HG02981 (cell line): ENCODE measurements at regions not wholly inside any gene's neighbourhood (a gene's known extent, or its start where the extent isn't known, plus 50 kb on each side); places are given as distances from the start of the nearest gene placed in this dataset.

Experiments
- ATAC-seq: cut with Tn5 transposase; IDR thresholded peaks from one replicate; pipeline ENCODE4 v1.9.1; 2021; ENCODE audit warnings: mild to moderate bottlenecking, moderate library complexity; ENCODE audit not compliant: unreplicated experiment

DNA sequence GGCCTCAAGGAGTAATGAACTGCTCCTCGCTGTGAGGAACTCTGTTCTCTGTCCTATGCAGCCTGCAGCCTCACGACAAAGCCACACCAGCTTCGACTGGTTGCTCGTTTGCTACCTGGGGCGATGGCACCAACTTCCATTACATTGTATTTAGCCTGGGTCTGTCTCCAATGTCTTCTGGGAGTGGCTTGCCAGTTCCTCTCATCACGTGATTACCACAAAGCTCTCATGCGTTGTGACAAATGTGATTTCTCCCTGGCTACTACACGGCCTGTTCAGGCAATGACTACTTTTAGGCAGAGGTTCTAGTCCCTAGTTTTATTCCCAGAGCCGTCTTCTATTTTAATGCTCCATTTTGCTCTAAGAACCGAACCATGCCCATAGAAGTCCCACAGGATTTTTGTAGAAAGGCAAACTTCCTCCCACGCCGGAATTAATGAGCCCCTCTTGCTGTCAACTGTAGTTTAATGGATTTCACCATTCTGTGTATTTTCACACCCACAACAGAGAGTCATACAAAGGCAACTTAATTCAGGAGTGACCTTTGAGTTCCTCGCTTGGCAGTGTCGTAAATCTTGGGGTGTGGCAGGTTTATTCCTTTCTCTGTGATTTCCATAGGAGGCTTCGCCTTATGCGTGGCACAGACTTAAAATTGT is 351.9 kb downstream of the EFNB2 start:
- no peak for ATAC-seq

DNA sequence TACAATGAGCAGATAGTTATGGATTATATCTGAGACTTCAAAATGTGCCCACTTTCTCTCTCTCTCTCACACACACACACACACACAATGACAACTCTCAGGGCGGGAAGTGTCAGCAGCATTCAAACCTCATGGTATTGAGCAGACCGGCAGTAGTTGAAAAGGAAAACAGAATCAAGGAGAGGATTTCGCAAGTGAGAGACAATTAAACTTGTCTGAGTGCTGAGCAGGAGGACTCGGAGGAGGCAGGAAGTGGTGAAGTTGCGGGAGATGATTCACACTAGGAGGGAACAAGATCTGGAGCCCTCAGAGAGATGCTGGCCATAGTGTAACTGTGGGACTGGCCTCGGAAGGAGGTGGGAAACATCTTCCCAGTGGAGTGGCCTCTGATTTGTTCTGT is 353.1 kb downstream of the EFNB2 start:
- ATAC-seq = no peak

DNA sequence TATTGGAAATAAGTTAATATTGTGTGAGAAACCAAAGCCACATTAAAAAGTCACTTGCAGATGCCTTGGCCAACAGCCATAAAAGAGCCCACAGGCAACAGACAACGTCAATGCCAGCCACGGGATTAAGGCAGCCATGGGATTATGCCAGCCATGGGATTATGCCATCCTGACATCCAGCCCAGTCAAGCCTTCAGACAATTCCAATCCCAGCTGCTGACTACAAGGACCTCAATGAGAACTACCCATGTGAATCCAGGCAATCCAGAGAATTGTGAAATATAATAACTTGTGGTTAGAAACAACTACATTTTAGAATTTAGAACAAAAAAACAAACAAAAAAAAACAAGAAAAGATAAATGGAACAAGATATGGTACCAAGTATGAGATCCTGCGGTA is 356.6 kb downstream of the EFNB2 start:
- no peak for ATAC-seq

DNA sequence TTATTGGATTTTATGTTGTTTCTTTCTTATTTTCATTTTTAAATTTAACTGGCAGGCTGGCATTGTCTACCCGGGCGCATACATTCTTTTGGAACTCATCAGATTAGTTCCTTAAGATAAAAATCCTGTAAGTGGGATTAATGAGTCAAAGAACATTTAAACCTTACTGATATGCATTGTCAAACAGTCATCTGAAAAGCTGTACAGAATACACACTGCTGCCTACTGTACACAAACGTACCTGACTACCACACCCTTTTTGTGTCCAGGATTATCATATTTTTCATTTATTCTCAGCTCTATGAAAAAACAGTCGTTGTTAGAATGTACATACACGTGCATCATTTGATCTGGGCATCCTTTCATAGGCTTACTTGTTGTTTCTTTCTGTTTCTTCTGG is 358.3 kb downstream of the EFNB2 start:
- ATAC-seq = no peak

DNA sequence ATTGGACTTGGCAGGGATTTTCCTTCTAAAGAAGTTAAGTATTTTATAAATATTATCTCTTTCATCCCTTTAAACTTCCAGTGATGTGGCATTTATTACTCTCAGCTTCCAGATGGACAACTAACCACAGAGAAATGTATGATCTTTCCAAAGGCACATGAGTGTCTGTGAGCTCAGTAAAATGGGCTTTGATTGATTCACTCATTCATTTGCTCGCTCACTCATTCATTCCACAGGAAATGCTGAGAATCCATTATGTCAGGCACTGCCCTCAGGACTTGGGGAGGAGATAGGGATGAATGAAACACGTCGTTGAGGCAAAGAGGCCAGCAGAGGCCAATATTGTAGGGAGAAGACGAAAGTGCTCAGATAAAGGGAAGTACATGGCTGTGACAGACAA is 359.3 kb downstream of the EFNB2 start:
- ATAC-seq = no peak

DNA sequence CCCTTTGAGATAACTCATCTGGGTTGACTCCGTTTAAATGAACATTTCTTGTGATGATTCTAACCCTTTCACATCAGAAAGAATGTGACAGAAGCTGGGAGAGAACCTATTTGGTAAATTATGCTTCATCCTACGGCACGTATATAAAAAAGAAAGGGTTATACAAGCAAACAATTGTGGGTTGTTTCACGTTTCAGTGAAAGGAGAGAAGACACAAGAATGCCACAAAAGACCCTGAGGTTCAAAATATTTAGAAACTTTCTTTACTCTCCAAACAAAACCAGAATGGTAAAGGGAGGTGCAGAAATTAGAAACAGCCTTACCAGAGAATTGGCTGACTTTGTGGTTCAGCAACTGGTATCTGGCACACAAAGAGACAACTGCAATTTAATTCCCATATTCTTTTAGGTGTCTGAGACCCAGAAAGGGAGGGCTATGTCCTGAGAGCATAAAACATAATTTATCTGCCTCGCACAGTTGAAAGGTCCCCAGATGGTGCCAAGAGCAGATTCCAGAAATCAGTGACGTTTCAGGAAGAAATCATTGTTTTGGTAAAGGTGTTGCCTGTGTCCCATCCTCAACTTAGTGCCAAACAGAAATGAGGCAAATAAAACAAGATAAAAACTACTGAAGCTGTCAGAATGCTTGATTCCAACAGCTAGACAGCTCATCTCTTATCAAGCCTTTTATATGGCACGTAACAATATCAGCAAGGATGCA is 361.4 kb downstream of the EFNB2 start:
- no peak for ATAC-seq

- no peak for ATAC-seq
These were observed 362.1 kb downstream of the EFNB2 start for GRCh38 chr13:106173346-106173745.

- ATAC-seq = no peak
These were observed 363.1 kb downstream of the EFNB2 start for GRCh38 chr13:106172176-106172905.

GRCh38 chr13:106163426-106163825 is 372.0 kb downstream of the EFNB2 start:
- no peak for ATAC-seq

GRCh38 chr13:106161146-106161545 is 374.3 kb downstream of the EFNB2 start:
- no peak for ATAC-seq

DNA sequence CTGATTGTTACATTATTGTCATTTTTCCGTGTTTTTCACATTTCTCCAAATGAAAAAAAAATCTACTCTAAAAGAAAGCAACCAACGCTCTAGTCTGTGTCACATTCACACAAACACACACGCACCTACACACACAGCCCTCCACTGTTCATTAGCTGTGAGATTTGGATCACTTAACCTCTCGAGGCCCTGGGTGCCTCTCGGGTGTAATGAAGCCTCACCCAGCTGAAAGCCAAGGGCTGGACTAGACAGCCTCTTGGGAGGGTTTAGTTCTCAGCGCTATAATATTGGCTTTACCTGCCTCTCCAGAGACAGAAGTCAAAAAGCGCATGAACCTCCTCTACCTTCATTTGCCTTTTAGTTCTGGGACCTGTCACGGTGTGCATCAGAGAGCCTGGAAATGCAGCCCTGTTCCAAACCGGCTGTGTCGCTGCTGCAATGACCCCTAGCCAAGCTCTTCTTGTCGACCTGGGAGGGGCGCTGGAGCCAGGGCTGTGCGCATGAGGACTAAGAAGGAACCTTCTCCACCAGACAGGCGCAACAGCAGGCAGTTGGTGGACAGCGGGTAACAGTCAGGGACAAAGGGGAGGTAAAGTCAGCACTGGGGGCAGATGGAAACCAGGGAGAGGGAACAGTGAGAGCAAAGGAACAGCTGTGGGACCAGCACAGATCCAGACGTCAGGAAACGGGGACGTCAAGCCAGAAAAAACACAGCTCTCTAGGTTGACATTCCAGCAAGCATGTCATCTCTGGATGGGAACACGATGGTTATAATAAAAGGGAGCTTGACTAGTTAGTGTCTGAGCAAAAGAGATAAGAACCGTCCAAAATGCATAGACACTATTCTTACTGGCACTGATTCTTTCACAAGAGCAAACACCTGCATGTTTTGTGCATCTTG is 375.9 kb downstream of the EFNB2 start:
- ATAC-seq = no peak

DNA sequence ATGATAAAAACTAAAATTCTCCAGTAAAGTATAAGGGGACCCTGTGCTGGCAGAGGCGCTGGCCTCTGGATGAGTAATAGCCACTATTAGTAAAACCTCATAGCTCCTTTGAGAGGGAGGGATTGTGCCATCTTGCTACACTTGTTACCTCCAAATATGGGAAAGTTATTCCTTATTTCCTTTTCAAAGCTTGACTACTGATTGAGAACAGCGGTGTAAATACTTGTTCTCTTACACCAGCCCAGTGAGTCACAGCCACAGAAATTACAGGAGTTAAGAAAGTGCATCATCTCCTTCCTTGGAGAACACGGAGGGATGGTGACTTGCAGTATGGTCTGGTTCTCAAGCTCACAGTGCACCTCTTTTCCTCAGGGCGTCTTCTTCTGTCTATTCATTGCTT is 379.0 kb downstream of the EFNB2 start:
- no peak for ATAC-seq

DNA sequence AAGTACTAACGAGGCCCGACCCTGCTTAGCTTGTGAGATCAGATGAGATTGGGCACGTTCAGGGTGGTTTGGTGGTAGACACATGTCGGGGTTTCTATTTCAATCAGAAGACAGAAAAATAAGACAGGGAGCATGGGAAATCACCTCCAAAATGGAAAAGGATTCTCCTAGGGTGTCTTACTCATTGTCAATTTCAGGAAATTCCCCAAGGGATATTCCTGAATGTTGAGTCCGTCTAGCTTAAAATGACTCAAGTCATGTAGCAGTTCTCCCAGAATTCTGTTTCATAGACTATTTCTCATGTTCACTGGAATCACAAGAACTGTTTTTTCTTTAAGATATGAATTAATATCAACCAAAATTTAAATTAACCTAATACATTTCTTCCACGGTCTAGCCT is 380.1 kb downstream of the EFNB2 start:
- no peak for ATAC-seq

- no peak for ATAC-seq
These were observed 381.6 kb downstream of the EFNB2 start for GRCh38 chr13:106153876-106154275.

DNA sequence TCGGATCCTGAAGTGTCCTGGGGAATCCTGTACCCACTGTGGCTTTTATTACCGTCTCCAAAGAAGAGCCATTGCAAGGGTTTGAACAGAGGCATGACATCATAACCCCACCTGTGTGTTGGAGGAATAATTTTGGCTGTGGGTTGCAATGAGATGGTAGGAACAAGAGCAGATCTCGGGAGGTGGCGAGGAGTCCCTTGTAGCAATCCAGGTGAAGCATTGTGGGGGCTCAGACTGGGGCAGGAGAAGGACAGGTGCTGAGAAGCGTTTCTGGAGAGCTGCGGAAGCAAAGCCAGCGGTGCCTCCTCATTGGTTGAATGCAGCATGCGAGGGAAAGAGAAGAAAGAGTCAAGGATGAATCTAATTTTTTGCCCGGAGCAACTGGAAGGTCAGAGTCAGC is 382.4 kb downstream of the EFNB2 start:
- no peak for ATAC-seq

GRCh38 chr13:106152047-106152446 is 383.4 kb downstream of the EFNB2 start:
- no peak for ATAC-seq

GRCh38 chr13:106151056-106151699 is 384.3 kb downstream of the EFNB2 start:
- no peak for ATAC-seq

- no peak for ATAC-seq
These were observed 389.2 kb downstream of the EFNB2 start for GRCh38 chr13:106145997-106146864.

DNA sequence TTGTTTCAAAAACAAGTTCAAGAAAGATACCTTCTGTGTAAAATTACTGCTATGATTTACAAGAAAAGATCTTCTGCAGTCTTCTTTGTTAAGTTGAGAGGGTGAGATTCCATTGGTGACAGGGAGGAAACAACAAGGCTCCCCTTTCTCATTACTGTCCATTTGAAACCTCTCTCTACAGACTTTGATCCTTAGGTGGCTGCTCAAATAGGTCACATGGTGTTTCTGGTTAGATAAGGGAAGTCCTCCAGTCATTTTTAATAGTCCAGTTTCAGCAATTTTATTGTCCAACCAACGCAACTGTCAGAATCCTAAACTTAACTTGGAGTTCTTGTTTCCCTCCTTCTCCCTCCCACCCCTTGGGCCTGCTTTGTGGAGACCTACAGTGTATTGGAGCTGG is 390.4 kb downstream of the EFNB2 start:
- ATAC-seq = no peak
